ENCODE measurements at regions not wholly inside any gene's neighbourhood (a gene's known extent, or its start where the extent isn't known, plus 50 kb on each side); places are given as distances from the start of the nearest gene placed in this dataset.

GRCh38 chr6:170043150-170043819 lies 247.6 kb downstream of the DLL1 start:
- no peak for TF ChIP-seq CTCF (conservative IDR thresholded peaks at IDR 0.05; ENCODE audit: low read depth)

GRCh38 chr6:170042596-170043118 lies 248.2 kb downstream of the DLL1 start:
- no peak for TF ChIP-seq CTCF (conservative IDR thresholded peaks at IDR 0.05; ENCODE audit: low read depth)
- no peak overlapping the region for H3K27ac ChIP-seq
- POLR2A ChIA-PET (ENCODE audit: low non-redundant PET): no interaction called here
- CTCF ChIA-PET: no interaction called here
- DNase-seq (ENCODE audit: low spot score): no peak

More at GRCh38 chr6:170043150-170043819, 247.6 kb downstream of the DLL1 start:
- no peak for DNase-seq (ENCODE audit: low spot score)
- no peak overlapping the region for H3K27ac ChIP-seq
- ChIA-PET POLR2A (ENCODE audit: low non-redundant PET) (no interaction called here), CTCF (no interaction called here)

- ChIA-PET POLR2A (ENCODE audit: low non-redundant PET) (no interaction called here), CTCF (interaction anchor here (0.5 kb wide), 1 partner anchor 272 kb away, joined by 3 read pairs; no protein-coding TSS in a partner anchor)
- no peak overlapping the region for H3K27ac ChIP-seq
- no peak for TF ChIP-seq CTCF (conservative IDR thresholded peaks at IDR 0.05; ENCODE audit: low read depth)
- no peak for DNase-seq (ENCODE audit: low spot score)
These were observed 248.8 kb downstream of the DLL1 start for GRCh38 chr6:170042123-170042522.

- CTCF ChIA-PET: interaction anchor here (0.5 to 0.7 kb wide), 2 partner anchors 272 to 475 kb away, joined by 3 read pairs; no protein-coding TSS in a partner anchor
- TF ChIP-seq CTCF (conservative IDR thresholded peaks at IDR 0.05; ENCODE audit: low read depth): no peak
- H3K27ac ChIP-seq: no peak overlapping the region
- no peak for DNase-seq (ENCODE audit: low spot score)
- POLR2A ChIA-PET (ENCODE audit: low non-redundant PET): no interaction called here
These were observed 249.4 kb downstream of the DLL1 start for GRCh38 chr6:170041526-170041925.

- ChIA-PET POLR2A (ENCODE audit: low non-redundant PET) (no interaction called here), CTCF (interaction anchor here (0.7 kb wide), 1 partner anchor 476 kb away, joined by 3 read pairs; no protein-coding TSS in a partner anchor)
- no peak for DNase-seq (ENCODE audit: low spot score)
These were observed 250.0 kb downstream of the DLL1 start for GRCh38 chr6:170040906-170041305.

GRCh38 chr6:170040115-170040500 lies 250.8 kb downstream of the DLL1 start:
- TF ChIP-seq CTCF (conservative IDR thresholded peaks at IDR 0.05; ENCODE audit: low read depth): no peak
- ChIA-PET POLR2A (ENCODE audit: low non-redundant PET) (no interaction called here), CTCF (no interaction called here)
- no peak for DNase-seq (ENCODE audit: low spot score)
- H3K27ac ChIP-seq: no peak overlapping the region

More at GRCh38 chr6:170040906-170041305, 250.0 kb downstream of the DLL1 start:
- TF ChIP-seq CTCF (conservative IDR thresholded peaks at IDR 0.05; ENCODE audit: low read depth): no peak
- no peak overlapping the region for H3K27ac ChIP-seq

All from RWPE1 (cell line).